ENCODE measurements at regions not wholly inside any gene's neighbourhood (a gene's known extent, or its start where the extent isn't known, plus 50 kb on each side); places are given as distances from the start of the nearest gene placed in this dataset.

DNA sequence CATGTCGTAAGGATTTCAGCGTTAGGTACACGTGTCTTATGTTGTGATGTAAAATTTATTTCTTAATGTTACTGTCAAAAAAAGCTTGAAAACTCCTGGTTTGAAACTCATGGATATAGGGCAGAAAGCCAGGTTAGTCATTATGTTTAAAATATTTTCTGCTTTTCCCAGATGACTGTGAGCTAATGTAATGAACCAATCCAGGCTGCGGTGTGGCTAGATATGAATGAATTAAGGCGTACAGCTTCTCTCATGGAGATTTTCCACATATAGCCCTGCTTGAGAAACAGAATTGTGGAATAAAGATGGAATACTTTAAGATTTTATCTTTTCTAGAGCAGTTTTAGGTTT is 80.3 kb upstream of the STMND1 start:
- TF ChIP-seq NPAS2 (CRISPR knock-in tag; IDR thresholded peaks at IDR 0.05; ENCODE audit: borderline replicate concordance) (no peak), EP300 (IDR thresholded peaks at IDR 0.05) (no peak), ZNF302 (CRISPR knock-in tag; IDR thresholded peaks at IDR 0.05) (no peak), FOSL2 (IDR thresholded peaks at IDR 0.05) (no peak), FOSL2 (CRISPR knock-in tag; IDR thresholded peaks at IDR 0.05) (no peak), CEBPB (IDR thresholded peaks at IDR 0.05) (no peak)
- Histone ChIP-seq H3K9me3 (no peaks in the 10 kb centered on the region), H3K4me1 (no peaks in the 10 kb centered on the region), H3K27ac (no peak overlapping the region), H3K4me2 (no peak overlapping the region), H3K4me3 (no peak overlapping the region)
- ATAC-seq (no peak), FAIRE-seq (no peak), DNase-seq (ENCODE audit: low read depth in 1 of 2, low spot score in 1 of 2) (no peak)
- POLR2A ChIA-PET = no interaction called here
- 62% methylated on average over 5 of the region's 5 CpGs for WGBS (ENCODE audit: missing lambda C conversion rate)
- CTCF ChIA-PET = interaction anchor here (0.8 kb wide), 1 partner anchor 65 kb away, joined by 3 read pairs; no protein-coding TSS in a partner anchor

DNA sequence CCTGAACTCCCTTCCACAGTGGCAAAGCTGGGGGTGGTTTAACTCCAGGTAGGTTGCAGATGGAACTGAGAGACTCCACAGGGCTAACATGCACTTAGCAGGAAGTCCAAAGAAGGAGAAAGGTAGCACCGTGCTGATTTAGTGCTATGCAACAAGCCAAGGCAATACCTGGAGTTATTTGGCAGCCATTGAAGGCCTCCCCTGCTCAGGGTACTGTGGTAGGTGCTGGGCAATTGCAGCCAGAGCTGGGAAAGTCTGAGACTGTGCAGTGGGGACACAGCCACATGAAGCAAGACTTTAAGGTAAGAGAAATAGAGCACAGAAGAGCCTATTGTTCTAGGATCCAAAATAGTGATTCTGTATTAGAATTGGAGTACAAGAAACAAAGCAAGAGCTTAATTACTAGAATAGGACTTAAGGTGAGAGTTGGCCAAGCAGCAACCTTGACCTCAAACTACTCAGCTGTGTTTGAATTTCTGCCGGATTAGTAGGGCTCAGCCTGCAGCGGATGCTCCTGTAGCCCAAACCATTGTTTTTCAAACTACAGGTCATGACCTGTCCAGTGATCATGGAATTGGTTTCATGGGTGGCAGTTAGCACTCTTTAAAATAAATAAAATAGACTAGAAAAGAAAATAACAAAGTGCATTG is 80.8 kb upstream of the STMND1 start:
- DNase-seq (ENCODE audit: low read depth in 1 of 2, low spot score in 1 of 2) (no peak), ATAC-seq (no peak), FAIRE-seq (no peak)
- no peak overlapping the region for H3K4me3 ChIP-seq
- ChIA-PET POLR2A (no interaction called here), CTCF (interaction anchor here (0.8 kb wide), 1 partner anchor 65 kb away, joined by 3 read pairs; no protein-coding TSS in a partner anchor)
- no peak overlapping the region for H3K4me2 ChIP-seq
- H3K9me3 ChIP-seq = no peaks in the 10 kb centered on the region
- TF ChIP-seq RFX5 (IDR thresholded peaks at IDR 0.05) = no peak
- TF ChIP-seq, protein P1, sequence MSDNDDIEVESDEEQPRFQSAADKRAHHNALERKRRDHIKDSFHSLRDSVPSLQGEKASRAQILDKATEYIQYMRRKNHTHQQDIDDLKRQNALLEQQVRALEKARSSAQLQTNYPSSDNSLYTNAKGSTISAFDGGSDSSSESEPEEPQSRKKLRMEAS (IDR thresholded peaks at IDR 0.05) = no peak
- TF ChIP-seq FOXS1 (CRISPR knock-in tag; IDR thresholded peaks at IDR 0.05) = no peak
- TF ChIP-seq HOXA7 (CRISPR knock-in tag; IDR thresholded peaks at IDR 0.05) = no peak
- no peak for TF ChIP-seq HOXB5 (CRISPR knock-in tag; IDR thresholded peaks at IDR 0.05)
- TF ChIP-seq, protein P2, sequence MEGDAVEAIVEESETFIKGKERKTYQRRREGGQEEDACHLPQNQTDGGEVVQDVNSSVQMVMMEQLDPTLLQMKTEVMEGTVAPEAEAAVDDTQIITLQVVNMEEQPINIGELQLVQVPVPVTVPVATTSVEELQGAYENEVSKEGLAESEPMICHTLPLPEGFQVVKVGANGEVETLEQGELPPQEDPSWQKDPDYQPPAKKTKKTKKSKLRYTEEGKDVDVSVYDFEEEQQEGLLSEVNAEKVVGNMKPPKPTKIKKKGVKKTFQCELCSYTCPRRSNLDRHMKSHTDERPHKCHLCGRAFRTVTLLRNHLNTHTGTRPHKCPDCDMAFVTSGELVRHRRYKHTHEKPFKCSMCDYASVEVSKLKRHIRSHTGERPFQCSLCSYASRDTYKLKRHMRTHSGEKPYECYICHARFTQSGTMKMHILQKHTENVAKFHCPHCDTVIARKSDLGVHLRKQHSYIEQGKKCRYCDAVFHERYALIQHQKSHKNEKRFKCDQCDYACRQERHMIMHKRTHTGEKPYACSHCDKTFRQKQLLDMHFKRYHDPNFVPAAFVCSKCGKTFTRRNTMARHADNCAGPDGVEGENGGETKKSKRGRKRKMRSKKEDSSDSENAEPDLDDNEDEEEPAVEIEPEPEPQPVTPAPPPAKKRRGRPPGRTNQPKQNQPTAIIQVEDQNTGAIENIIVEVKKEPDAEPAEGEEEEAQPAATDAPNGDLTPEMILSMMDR (IDR thresholded peaks at IDR 0.05) = no peak
- TF ChIP-seq, protein P3, sequence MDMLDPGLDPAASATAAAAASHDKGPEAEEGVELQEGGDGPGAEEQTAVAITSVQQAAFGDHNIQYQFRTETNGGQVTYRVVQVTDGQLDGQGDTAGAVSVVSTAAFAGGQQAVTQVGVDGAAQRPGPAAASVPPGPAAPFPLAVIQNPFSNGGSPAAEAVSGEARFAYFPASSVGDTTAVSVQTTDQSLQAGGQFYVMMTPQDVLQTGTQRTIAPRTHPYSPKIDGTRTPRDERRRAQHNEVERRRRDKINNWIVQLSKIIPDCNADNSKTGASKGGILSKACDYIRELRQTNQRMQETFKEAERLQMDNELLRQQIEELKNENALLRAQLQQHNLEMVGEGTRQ (IDR thresholded peaks at IDR 0.05) = no peak
- no peak for TF ChIP-seq ZFP36 (IDR thresholded peaks at IDR 0.05; ENCODE audit: borderline replicate concordance, partially characterized antibody)
- TF ChIP-seq KDM5A (IDR thresholded peaks at IDR 0.05) = no peak
- TF ChIP-seq RAD21 (conservative IDR thresholded peaks at IDR 0.05 in 1 of 2, IDR thresholded peaks at IDR 0.05 in 1 of 2) = no peak
- H3K4me1 ChIP-seq = no peaks in the 10 kb centered on the region
- no peak overlapping the region for H3K27ac ChIP-seq
- whole genome bisulfite sequencing (ENCODE audit: missing lambda C conversion rate) = 51% methylated on average over 3 of the region's 3 CpGs

DNA sequence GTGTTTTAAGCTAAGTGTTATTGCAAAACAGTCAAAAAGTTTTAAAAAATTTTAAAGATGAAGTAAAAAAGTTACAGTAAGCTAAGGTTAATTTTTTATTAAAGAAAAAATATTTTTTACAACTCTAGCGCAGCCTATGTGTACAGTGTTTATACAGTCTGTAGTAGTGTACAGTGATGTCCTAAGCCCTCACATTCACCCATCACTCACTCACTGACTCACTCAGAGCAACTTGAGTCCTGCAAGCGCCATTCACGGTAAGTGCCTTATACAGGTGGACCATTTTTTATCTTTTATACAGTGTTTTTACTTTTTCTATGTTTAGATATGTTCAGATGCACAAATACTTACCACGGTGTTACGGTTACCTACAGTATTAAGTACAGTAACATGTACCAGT is 83.4 kb upstream of the STMND1 start:
- Histone ChIP-seq H3K4me2 (no peak overlapping the region), H3K4me3 (no peak overlapping the region), H3K27ac (no peak overlapping the region), H3K9me3 (no peaks in the 10 kb centered on the region), H3K4me1 (no peaks in the 10 kb centered on the region)
- FAIRE-seq (no peak), ATAC-seq (no peak), DNase-seq (ENCODE audit: low read depth in 1 of 2, low spot score in 1 of 2) (no peak)
- POLR2A ChIA-PET = no interaction called here
- 40% methylated on average over 5 of the region's 5 CpGs for WGBS (ENCODE audit: missing lambda C conversion rate)
- CTCF ChIA-PET = interaction anchor here (0.6 kb wide), 1 partner anchor 52 kb away, joined by 3 read pairs; no protein-coding TSS in a partner anchor
- TF ChIP-seq POLR2A (IDR thresholded peaks at IDR 0.05; ENCODE audit: low read length) (no peak), HEYL (CRISPR knock-in tag; IDR thresholded peaks at IDR 0.05) (no peak), ZC3H11A (IDR thresholded peaks at IDR 0.05) (no peak), SREBF2 (IDR thresholded peaks at IDR 0.05) (no peak), ESRRA (IDR thresholded peaks at IDR 0.05; ENCODE audit: borderline replicate concordance, low read length) (no peak), CEBPB (IDR thresholded peaks at IDR 0.05) (no peak), KDM5A (IDR thresholded peaks at IDR 0.05) (no peak), CHD2 (IDR thresholded peaks at IDR 0.05; ENCODE audit: low read length, partially characterized antibody) (no peak), TFCP2L1 (CRISPR knock-in tag; IDR thresholded peaks at IDR 0.05) (no peak)
- TF ChIP-seq, protein P2 (IDR thresholded peaks at IDR 0.05) = no peak
- TF ChIP-seq, protein P4, sequence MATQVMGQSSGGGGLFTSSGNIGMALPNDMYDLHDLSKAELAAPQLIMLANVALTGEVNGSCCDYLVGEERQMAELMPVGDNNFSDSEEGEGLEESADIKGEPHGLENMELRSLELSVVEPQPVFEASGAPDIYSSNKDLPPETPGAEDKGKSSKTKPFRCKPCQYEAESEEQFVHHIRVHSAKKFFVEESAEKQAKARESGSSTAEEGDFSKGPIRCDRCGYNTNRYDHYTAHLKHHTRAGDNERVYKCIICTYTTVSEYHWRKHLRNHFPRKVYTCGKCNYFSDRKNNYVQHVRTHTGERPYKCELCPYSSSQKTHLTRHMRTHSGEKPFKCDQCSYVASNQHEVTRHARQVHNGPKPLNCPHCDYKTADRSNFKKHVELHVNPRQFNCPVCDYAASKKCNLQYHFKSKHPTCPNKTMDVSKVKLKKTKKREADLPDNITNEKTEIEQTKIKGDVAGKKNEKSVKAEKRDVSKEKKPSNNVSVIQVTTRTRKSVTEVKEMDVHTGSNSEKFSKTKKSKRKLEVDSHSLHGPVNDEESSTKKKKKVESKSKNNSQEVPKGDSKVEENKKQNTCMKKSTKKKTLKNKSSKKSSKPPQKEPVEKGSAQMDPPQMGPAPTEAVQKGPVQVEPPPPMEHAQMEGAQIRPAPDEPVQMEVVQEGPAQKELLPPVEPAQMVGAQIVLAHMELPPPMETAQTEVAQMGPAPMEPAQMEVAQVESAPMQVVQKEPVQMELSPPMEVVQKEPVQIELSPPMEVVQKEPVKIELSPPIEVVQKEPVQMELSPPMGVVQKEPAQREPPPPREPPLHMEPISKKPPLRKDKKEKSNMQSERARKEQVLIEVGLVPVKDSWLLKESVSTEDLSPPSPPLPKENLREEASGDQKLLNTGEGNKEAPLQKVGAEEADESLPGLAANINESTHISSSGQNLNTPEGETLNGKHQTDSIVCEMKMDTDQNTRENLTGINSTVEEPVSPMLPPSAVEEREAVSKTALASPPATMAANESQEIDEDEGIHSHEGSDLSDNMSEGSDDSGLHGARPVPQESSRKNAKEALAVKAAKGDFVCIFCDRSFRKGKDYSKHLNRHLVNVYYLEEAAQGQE (IDR thresholded peaks at IDR 0.05) = no peak
- TF ChIP-seq, protein P5, sequence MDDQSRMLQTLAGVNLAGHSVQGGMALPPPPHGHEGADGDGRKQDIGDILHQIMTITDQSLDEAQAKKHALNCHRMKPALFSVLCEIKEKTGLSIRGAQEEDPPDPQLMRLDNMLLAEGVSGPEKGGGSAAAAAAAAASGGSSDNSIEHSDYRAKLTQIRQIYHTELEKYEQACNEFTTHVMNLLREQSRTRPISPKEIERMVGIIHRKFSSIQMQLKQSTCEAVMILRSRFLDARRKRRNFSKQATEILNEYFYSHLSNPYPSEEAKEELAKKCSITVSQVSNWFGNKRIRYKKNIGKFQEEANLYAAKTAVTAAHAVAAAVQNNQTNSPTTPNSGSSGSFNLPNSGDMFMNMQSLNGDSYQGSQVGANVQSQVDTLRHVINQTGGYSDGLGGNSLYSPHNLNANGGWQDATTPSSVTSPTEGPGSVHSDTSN (IDR thresholded peaks at IDR 0.05) = no peak
